Peyer's patch (tissue), 4 donors: ENCODE measurements at regions not wholly inside any gene's neighbourhood (a gene's known extent, or its start where the extent isn't known, plus 50 kb on each side); places are given as distances from the start of the nearest gene placed in this dataset.

Experiments used
- DNase-seq, 3 donors: peaks; one replicate each; pipeline ENCODE4 v3.0.0-alpha.2; 2017 to 2019
- H3K27ac ChIP-seq, 4 donors: fragments of 200-600 bp; sonication (generic); one replicate each; pipeline ENCODE4 v1.5.1; 2016 to 2019
- H3K27me3 ChIP-seq, 2 donors: fragments of 200-600 bp; sonication (generic); one replicate each; pipeline ENCODE4 v1.5.1; 2019
- H3K36me3 ChIP-seq, 3 donors: fragments of 200-600 bp; sonication (generic); one replicate each; pipeline ENCODE4 v1.5.1; 2016 to 2019
- H3K4me1 ChIP-seq, 4 donors: fragments of 200-600 bp; sonication (generic); one replicate each; pipeline ENCODE4 v1.5.1; 2016 to 2019
- H3K4me3 ChIP-seq, 4 donors: fragments of 200-600 bp; sonication (generic); 1 replicate in 3 of 4; 2 replicates in 1 of 4; pipeline ENCODE4 v1.5.1; 2016 to 2019; ENCODE audit warnings: mild to moderate bottlenecking in 1 of 4
- H3K9me3 ChIP-seq, 4 donors: fragments of 200-600 bp; sonication (generic); one replicate each; pipeline ENCODE4 v1.5.1; 2016 to 2019; ENCODE audit warnings: mild to moderate bottlenecking in 1 of 4
- CTCF ChIP-seq, 6 experiments: fragments of 450-650 bp in 4 of 6; fragments of 200-600 bp in 2 of 6; sonication (generic) in 1 of 6; IDR thresholded peaks; one replicate each; pipeline ENCODE4 v1.5.1; 2017 to 2019; ENCODE audit warnings: antibody characterized with exemption in 6 of 6, mild to moderate bottlenecking in 3 of 6, moderate library complexity in 1 of 6
- POLR2A ChIP-seq, 2 donors: fragments of 450-650 bp; IDR thresholded peaks; one replicate each; pipeline ENCODE4 v1.5.1; 2017; ENCODE audit warnings: antibody characterized with exemption in 2 of 2, mild to moderate bottlenecking in 2 of 2, moderate library complexity in 2 of 2

GRCh38 chr7:13105209-13105608 lies 417.8 kb downstream of the ARL4A start:
- Histone ChIP-seq H3K27ac (no peak overlapping the region), H3K4me1 (no peaks in the 10 kb centered on the region), H3K36me3 (no peaks in the 10 kb centered on the region), H3K9me3 (no peaks in the 10 kb centered on the region), H3K27me3 (no peaks in the 10 kb centered on the region), H3K4me3 (no peak overlapping the region)
- TF ChIP-seq CTCF (IDR thresholded peaks at IDR 0.05), result no peak
- DNase-seq, result no peak

GRCh38 chr7:13106513-13106912 lies 419.1 kb downstream of the ARL4A start:
- no peak overlapping the region for H3K4me3 ChIP-seq
- H3K9me3 ChIP-seq, result no peaks in the 10 kb centered on the region
- TF ChIP-seq CTCF (IDR thresholded peaks at IDR 0.05) (no peak), POLR2A (IDR thresholded peaks at IDR 0.05) (no peak)
- no peak overlapping the region for H3K27ac ChIP-seq
- H3K4me1 ChIP-seq, result no peaks in the 10 kb centered on the region
- no peaks in the 10 kb centered on the region for H3K27me3 ChIP-seq
- no peaks in the 10 kb centered on the region for H3K36me3 ChIP-seq
- DNase-seq, result no peak

- H3K9me3 ChIP-seq, result no peaks in the 10 kb centered on the region
- H3K27me3 ChIP-seq, result no peaks in the 10 kb centered on the region
- no peak overlapping the region for H3K4me3 ChIP-seq
- no peak for DNase-seq
- TF ChIP-seq POLR2A (IDR thresholded peaks at IDR 0.05) (no peak), CTCF (IDR thresholded peaks at IDR 0.05) (no peak)
- no peaks in the 10 kb centered on the region for H3K36me3 ChIP-seq
- no peaks in the 10 kb centered on the region for H3K4me1 ChIP-seq
- H3K27ac ChIP-seq, result no peak overlapping the region
Measured at GRCh38 chr7:13107291-13107690, 419.9 kb downstream of the ARL4A start.

GRCh38 chr7:13108061-13108460 lies 420.6 kb downstream of the ARL4A start:
- H3K27me3 ChIP-seq, result no peaks in the 10 kb centered on the region
- no peak for DNase-seq
- no peaks in the 10 kb centered on the region for H3K36me3 ChIP-seq
- no peaks in the 10 kb centered on the region for H3K4me1 ChIP-seq
- H3K9me3 ChIP-seq, result no peaks in the 10 kb centered on the region
- H3K27ac ChIP-seq, result no peak overlapping the region
- TF ChIP-seq CTCF (IDR thresholded peaks at IDR 0.05), result no peak
- no peak for TF ChIP-seq POLR2A (IDR thresholded peaks at IDR 0.05)
- H3K4me3 ChIP-seq, result no peak overlapping the region

- no peaks in the 10 kb centered on the region for H3K27me3 ChIP-seq
- TF ChIP-seq CTCF (IDR thresholded peaks at IDR 0.05), result no peak
- no peak for DNase-seq
Measured at GRCh38 chr7:13109201-13109600, 421.8 kb downstream of the ARL4A start.

GRCh38 chr7:13110107-13110506 lies 422.7 kb downstream of the ARL4A start:
- no peak overlapping the region for H3K27ac ChIP-seq
- TF ChIP-seq POLR2A (IDR thresholded peaks at IDR 0.05) (no peak), CTCF (IDR thresholded peaks at IDR 0.05) (no peak)
- H3K36me3 ChIP-seq, result no peaks in the 10 kb centered on the region
- H3K9me3 ChIP-seq, result no peaks in the 10 kb centered on the region
- no peaks in the 10 kb centered on the region for H3K27me3 ChIP-seq
- H3K4me3 ChIP-seq, result no peak overlapping the region
- no peak for DNase-seq
- no peaks in the 10 kb centered on the region for H3K4me1 ChIP-seq

More at GRCh38 chr7:13109201-13109600, 421.8 kb downstream of the ARL4A start:
- Histone ChIP-seq H3K9me3 (no peaks in the 10 kb centered on the region), H3K4me1 (no peaks in the 10 kb centered on the region), H3K36me3 (no peaks in the 10 kb centered on the region), H3K4me3 (no peak overlapping the region), H3K27ac (no peak overlapping the region)
